Activated CD4-positive, alpha-beta memory T cell treated with anti-CD3 and anti-CD28 coated beads, Interleukin-2, amount 10 ng/mL, durations not matched to agents 7 days and 5 days (primary cell): ENCODE measurements at regions not wholly inside any gene's neighbourhood (a gene's known extent, or its start where the extent isn't known, plus 50 kb on each side); places are given as distances from the start of the nearest gene placed in this dataset.
"Not testable (repeated sequence)": the region's sequence is repeated elsewhere in the genome, so short reads cannot be mapped to it uniquely, and the experiment has no call there.

Experiments used
- CTCF ChIA-PET: fragments of 350-600 bp; sonication (Branson Sonifier 250); formaldehyde crosslinking; loops from one replicate; lab custom pipeline; 2021; ENCODE audit warnings: antibody characterized with exemption, inconsistent platforms; lab: Charles Lee
- POLR2A ChIA-PET: fragments of 350-600 bp; sonication (Branson Sonifier 250); formaldehyde crosslinking; loops from one replicate; lab custom pipeline; 2021; ENCODE audit warnings: antibody characterized with exemption; lab: Charles Lee
- DNase-seq: peaks from one replicate; pipeline ENCODE4 v3.0.0-alpha.2; 2020
- H3K27ac Mint-ChIP-seq: one replicate; pipeline ENCODE4 v1.8.0; 2021; ENCODE audit warnings: mild to moderate bottlenecking, mixed read lengths
- H3K27me3 Mint-ChIP-seq: one replicate; pipeline ENCODE4 v1.8.0; 2021; ENCODE audit warnings: mixed read lengths
- H3K36me3 Mint-ChIP-seq: one replicate; pipeline ENCODE4 v1.8.0; 2021; ENCODE audit warnings: low read depth, mixed read lengths
- H3K4me1 Mint-ChIP-seq: one replicate; pipeline ENCODE4 v1.8.0; 2021; ENCODE audit warnings: mixed read lengths
- H3K4me3 Mint-ChIP-seq: one replicate; pipeline ENCODE4 v1.8.0; 2021; ENCODE audit warnings: mild to moderate bottlenecking, mixed read lengths
- H3K9me3 Mint-ChIP-seq: one replicate; pipeline ENCODE4 v1.8.0; 2021; ENCODE audit warnings: mixed read lengths

DNA sequence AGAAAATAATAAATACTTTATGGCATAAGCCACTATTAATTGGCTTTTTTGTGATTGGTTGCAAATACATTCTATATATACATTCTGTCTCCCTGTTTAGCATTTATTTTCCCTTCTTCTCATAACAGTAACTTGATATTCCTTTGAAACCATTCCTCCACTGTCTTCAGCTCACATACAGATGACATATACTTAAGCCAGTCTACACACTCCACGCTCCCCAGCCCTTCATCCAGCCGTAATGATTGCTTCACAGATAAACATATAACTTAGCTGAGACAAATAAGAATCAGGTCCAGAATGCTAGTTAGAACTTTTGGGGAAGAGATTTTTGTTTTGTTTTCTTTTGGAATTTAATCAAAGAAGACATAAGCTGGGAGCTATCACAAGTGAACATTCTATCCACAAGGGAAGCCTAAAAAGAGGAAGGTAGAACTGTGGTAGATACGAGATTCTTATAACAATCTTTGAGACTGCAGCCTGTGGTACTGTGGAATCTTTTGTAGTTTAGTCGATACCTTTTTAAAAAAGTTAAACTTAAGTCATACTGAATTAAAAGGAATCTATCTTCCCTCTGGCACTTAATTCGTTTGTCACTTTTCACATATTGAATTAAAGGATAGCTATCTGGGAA, 365.1 kb upstream of the PRR16 start:
- Mint-ChIP-seq H3K27me3 (no peaks in the 10 kb centered on the region), H3K9me3 (no peaks in the 10 kb centered on the region), H3K36me3 (no peaks in the 10 kb centered on the region), H3K27ac (no peak overlapping the region), H3K4me3 (no peak overlapping the region), H3K4me1 (no peaks in the 10 kb centered on the region)
- ChIA-PET CTCF (no interaction called here), POLR2A (no interaction called here)
- no peak for DNase-seq

DNA sequence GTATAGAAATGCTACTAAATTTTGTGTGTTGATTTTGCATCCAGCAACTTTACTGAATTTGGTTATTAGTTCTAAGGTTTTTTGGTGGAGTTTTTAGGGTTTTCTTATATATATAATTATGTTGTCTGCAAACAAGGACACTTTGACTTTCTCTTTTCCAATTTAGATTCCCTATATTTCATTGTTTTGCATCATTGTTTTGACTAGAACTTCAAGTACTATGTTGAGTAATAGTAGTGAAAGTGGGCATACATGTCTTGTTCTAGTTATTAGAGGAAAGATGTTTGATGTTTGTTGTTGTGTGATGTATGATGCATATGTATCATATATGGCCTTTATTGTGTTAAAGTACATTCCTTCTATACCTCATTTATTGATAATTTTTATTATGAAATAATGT, 362.3 kb upstream of the PRR16 start:
- H3K4me3 Mint-ChIP-seq, result no peak overlapping the region
- ChIA-PET CTCF (no interaction called here), POLR2A (no interaction called here)
- H3K4me1 Mint-ChIP-seq, result no peaks in the 10 kb centered on the region
- no peaks in the 10 kb centered on the region for H3K27me3 Mint-ChIP-seq
- no peaks in the 10 kb centered on the region for H3K9me3 Mint-ChIP-seq
- no peak for DNase-seq
- H3K36me3 Mint-ChIP-seq, result no peaks in the 10 kb centered on the region
- H3K27ac Mint-ChIP-seq, result no peak overlapping the region

DNA sequence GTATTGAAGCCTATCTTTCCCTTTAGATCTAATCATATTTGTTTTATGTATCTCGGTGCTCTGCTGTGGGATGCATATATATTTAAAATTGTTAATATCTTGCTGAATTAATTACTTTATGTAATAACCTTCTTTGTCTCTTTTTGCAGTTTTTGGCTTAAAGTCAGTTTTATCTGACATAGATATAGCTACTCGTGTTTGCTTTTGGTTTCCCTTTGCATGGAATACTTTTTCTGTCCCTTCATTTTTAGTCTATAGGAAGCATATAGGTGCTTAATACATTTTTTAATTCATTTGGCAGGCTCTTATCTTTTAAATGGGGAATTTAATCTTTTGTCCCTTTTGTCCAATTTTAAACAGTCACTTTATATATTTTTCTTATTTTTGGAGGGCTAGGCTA, 360.6 kb upstream of the PRR16 start:
- H3K9me3 Mint-ChIP-seq, result no peaks in the 10 kb centered on the region
- H3K27ac Mint-ChIP-seq, result no peak overlapping the region
- H3K4me3 Mint-ChIP-seq, result no peak overlapping the region
- ChIA-PET POLR2A (no interaction called here), CTCF (no interaction called here)
- DNase-seq, result no peak
- no peaks in the 10 kb centered on the region for H3K27me3 Mint-ChIP-seq
- no peaks in the 10 kb centered on the region for H3K36me3 Mint-ChIP-seq
- no peaks in the 10 kb centered on the region for H3K4me1 Mint-ChIP-seq

DNA sequence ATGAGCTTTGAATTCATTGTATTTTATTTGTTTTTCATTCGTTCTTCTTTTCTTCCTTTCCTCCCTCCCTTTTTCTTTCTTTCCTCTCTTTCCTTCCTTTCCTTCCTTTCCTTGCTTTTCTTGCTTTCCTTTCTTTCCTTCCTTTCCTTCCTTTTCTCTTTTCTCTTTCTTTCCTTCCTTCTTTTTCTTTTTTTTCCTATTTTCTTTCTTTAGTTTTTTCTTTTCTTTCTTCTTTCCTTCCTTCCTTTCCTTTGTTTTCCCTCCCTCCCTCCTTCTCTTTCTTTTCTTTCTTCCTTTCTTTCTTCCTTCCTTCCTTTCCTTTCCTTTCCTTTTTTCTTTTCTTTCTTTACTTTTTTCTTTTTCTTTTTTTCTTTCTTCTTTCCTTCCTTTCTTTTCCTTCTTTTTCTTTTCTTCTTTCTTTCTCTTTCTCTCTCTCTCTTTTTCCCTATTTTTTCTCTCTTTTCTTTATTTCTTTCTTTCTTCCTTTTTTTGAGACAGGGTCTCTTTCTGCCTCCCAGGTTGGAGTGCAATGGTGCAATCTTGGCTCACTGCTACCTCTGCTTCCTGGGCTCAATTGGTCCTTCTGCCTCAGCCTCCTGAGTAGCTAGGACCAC, 357.1 kb upstream of the PRR16 start:
- Mint-ChIP-seq H3K27ac (no peak overlapping the region), H3K4me3 (no peak overlapping the region), H3K9me3 (peaks cover 5% of the 10 kb centered on the region), H3K4me1 (no peaks in the 10 kb centered on the region), H3K27me3 (no peaks in the 10 kb centered on the region), H3K36me3 (no peaks in the 10 kb centered on the region)
- ChIA-PET CTCF (no interaction called here), POLR2A (no interaction called here)
- DNase-seq, result no peak

DNA sequence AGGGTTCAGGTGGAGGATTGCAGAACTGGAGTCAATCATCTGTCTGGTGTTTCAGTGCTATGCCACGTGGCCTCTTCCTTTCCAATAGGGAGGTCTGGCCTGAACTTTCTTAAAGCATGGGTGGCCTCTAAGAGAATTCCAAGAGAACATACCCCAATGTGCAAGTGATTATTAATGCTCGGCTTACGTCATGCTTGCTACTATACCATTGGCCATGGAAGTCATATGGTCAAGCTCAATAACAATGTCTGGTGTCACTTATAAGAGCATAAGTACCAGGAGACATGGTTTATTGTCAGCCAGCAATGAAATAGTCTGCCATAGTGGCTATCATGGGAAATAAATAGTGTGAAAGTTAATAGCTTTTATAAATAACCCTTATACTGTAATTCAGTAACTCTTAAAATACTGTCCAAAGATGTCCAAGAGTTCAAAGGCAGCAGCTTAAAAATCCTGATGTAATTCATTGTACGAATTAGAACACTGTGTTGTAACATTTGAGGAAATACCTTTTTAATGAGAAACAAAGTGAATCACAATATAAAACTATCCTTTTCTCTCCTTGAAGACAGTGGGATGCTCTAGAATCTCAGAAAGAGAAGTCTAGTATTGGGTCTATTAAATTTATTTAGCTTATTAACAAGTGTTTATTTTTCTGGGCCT, 355.4 kb upstream of the PRR16 start:
- ChIA-PET POLR2A (no interaction called here), CTCF (no interaction called here)
- no peak overlapping the region for H3K4me3 Mint-ChIP-seq
- H3K9me3 Mint-ChIP-seq, result peaks cover 5% of the 10 kb centered on the region
- no peaks in the 10 kb centered on the region for H3K27me3 Mint-ChIP-seq
- no peak overlapping the region for H3K27ac Mint-ChIP-seq
- H3K36me3 Mint-ChIP-seq, result no peaks in the 10 kb centered on the region
- no peak for DNase-seq
- no peaks in the 10 kb centered on the region for H3K4me1 Mint-ChIP-seq

DNA sequence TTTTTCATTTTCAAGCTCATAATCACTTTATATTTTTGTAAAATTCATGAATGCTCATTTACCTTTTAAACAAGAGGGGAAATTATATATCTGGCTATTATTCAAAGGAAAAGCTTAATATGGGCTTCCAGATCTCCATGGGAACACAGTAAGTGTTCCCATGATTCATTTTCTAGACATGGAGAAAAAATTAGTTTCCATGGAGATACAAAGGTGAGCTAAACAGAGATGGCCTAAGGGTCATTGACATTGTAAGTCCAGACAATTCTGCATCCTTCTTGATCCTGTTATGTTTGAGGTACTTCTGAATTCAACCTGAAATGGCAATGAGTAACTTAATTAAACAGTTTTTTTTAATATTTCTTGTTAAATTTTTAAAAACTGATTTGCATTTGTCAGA, 341.4 kb upstream of the PRR16 start:
- DNase-seq, result no peak
- ChIA-PET POLR2A (no interaction called here), CTCF (no interaction called here)
- no peaks in the 10 kb centered on the region for H3K36me3 Mint-ChIP-seq
- H3K4me1 Mint-ChIP-seq, result no peaks in the 10 kb centered on the region
- H3K4me3 Mint-ChIP-seq, result no peak overlapping the region
- H3K27me3 Mint-ChIP-seq, result no peaks in the 10 kb centered on the region
- H3K27ac Mint-ChIP-seq, result no peak overlapping the region
- H3K9me3 Mint-ChIP-seq, result peaks cover 2% of the 10 kb centered on the region

DNA sequence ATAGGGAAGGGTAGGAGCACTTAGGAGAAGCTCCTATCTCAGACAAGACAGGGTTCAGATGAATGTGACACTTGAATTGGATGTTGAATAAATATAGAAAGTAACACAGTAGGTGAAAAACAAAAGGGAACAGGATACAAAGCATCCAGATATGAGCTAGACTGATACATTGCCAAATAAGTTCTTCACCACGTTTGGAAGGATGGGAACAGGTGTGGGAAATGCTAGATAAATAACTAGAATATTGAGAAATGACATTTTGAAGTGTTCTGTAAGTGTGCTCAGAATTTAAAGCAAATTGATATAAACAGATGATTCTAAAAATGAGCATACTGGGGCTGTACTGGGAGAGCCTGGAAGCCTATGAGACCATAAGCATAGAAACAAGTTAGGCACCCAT, 340.1 kb upstream of the PRR16 start:
- POLR2A ChIA-PET, result no interaction called here
- CTCF ChIA-PET, result no interaction called here
- H3K4me1 Mint-ChIP-seq, result no peaks in the 10 kb centered on the region
- H3K27ac Mint-ChIP-seq, result no peak overlapping the region
- no peaks in the 10 kb centered on the region for H3K27me3 Mint-ChIP-seq
- peaks cover 2% of the 10 kb centered on the region for H3K9me3 Mint-ChIP-seq
- no peaks in the 10 kb centered on the region for H3K36me3 Mint-ChIP-seq
- DNase-seq, result no peak
- no peak overlapping the region for H3K4me3 Mint-ChIP-seq

DNA sequence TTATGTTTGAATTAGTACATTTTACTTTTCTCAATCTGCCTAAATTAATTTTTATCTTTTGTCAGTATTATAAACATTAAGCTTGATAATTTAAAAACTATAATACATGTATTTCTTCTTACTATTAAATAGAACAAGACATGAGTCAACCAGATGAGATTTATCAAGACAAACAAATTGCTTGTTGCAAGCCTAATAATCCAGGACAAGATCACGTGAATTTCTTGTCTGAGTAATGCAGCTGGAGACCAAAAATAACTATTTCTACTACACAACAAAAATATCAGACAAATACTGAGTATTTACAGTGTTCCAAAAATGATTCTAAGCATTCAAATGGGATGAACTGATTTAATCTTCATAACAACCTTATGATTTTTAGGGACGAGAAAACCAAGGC, 339.1 kb upstream of the PRR16 start:
- ChIA-PET POLR2A (no interaction called here), CTCF (no interaction called here)
- H3K4me3 Mint-ChIP-seq, result no peak overlapping the region
- H3K36me3 Mint-ChIP-seq, result no peaks in the 10 kb centered on the region
- DNase-seq, result no peak
- peaks cover 2% of the 10 kb centered on the region for H3K9me3 Mint-ChIP-seq
- H3K27me3 Mint-ChIP-seq, result no peaks in the 10 kb centered on the region
- H3K27ac Mint-ChIP-seq, result no peak overlapping the region
- no peaks in the 10 kb centered on the region for H3K4me1 Mint-ChIP-seq

DNA sequence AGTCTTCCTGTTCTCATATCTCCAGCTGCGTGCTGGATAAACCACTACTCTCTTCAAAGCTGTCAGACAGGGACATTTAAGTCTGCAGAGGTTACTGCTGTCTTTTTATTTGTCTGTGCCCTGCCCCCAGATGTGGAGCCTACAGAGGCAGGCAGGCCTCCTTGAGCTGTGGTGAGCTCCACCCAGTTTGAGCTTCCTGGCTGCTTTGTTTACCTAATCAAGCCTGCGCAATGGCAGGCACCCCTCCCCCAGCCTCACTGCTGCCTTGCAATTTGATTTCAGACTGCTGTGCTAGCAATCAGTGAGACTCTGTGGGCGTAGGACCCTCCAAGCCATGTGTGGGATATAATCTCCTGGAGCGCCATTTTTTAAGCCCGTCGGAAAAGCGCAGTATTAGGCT, 331.8 kb upstream of the PRR16 start:
- CTCF ChIA-PET, H3K36me3 Mint-ChIP-seq, H3K27ac Mint-ChIP-seq, H3K27me3 Mint-ChIP-seq, H3K9me3 Mint-ChIP-seq, DNase-seq, POLR2A ChIA-PET, H3K4me1 Mint-ChIP-seq, H3K4me3 Mint-ChIP-seq: not testable (repeated sequence)

DNA sequence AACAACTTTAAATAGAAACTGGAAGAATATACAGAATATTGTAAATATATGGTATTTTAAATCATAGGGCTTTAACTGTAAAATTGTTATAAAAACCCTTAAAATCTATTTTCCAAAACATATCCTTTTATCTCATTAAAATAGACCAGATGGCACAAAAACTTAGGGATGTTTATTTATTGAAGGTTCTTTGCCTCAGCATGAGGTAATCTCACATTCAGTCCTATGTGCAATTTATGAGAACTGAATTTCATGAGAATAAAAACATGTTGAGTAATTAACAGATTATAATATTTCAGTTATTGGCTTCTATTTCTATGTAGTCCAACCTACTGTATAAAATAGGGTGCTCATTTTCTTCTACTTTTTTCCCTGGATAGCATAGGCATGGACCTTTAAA, 329.2 kb upstream of the PRR16 start:
- H3K27ac Mint-ChIP-seq, result no peak overlapping the region
- CTCF ChIA-PET, result no interaction called here
- H3K36me3 Mint-ChIP-seq, result no peaks in the 10 kb centered on the region
- no peaks in the 10 kb centered on the region for H3K4me1 Mint-ChIP-seq
- no peak overlapping the region for H3K4me3 Mint-ChIP-seq
- no peaks in the 10 kb centered on the region for H3K27me3 Mint-ChIP-seq
- POLR2A ChIA-PET, result no interaction called here
- no peak for DNase-seq
- H3K9me3 Mint-ChIP-seq, result peaks cover 7% of the 10 kb centered on the region

DNA sequence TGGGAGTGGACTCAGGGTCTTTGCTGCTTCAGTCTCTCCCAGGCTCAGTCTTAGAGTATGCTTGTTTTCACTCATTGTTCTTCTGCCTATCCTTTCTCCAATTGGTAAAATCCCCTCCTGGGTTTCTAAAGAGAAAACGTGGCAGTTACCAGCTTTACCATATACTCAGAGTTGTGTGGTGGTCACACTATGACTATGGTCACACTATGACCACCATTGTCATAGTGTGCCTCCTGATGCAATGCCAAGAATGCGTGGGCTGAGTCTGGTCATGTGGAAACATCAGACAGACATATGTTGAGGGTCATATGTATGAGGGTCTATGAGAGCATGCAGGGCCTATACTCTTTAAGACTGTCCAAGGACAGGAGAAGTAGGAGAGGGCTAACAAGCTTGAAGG, 326.5 kb upstream of the PRR16 start:
- Mint-ChIP-seq H3K4me1 (no peaks in the 10 kb centered on the region), H3K9me3 (peaks cover 2% of the 10 kb centered on the region), H3K36me3 (no peaks in the 10 kb centered on the region), H3K27ac (no peak overlapping the region), H3K4me3 (no peak overlapping the region), H3K27me3 (no peaks in the 10 kb centered on the region)
- no peak for DNase-seq
- ChIA-PET POLR2A (no interaction called here), CTCF (no interaction called here)

DNA sequence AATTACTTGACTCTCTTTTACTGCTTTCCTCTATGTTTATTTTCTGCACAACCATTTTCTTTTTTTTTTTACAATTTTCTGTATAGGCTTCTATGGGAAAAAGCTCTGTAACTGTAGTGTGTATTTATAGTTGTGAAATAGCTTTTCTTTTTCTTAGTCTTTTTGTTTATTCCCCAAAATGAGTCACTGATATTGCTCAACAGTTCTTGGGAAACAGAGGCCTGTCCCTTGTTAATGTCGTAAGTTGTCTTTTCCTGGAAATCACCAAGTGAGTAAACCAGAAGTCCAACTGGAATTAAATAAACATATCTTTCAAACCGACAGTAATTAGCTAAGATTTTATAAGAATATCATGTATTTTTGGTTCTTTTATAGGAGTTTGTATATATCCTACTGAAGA, 325.1 kb upstream of the PRR16 start:
- H3K4me1 Mint-ChIP-seq, result no peaks in the 10 kb centered on the region
- no peaks in the 10 kb centered on the region for H3K36me3 Mint-ChIP-seq
- ChIA-PET POLR2A (no interaction called here), CTCF (no interaction called here)
- no peak overlapping the region for H3K27ac Mint-ChIP-seq
- no peaks in the 10 kb centered on the region for H3K27me3 Mint-ChIP-seq
- H3K9me3 Mint-ChIP-seq, result peaks cover under 1% of the 10 kb centered on the region
- no peak overlapping the region for H3K4me3 Mint-ChIP-seq
- DNase-seq, result no peak

DNA sequence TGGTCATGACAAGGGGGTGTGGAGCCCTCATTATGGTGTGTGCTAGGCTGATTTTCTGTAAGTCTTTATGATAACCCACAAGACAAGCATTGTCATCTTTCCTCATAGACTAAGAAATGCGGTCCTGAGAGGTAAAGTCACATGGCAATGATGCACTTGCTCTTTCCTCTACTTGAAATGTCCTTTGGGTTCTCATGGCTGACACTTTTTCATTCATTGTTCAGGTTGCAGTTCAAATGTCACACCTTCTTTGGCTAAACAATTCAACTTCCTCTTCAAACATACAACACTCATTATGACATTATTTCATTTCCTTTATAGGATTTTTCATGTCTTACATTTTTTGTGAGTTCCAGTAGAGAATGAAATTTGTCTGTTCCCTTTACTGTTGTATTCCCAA, 323.6 kb upstream of the PRR16 start:
- CTCF ChIA-PET, result no interaction called here
- Mint-ChIP-seq H3K4me3 (no peak overlapping the region), H3K27ac (no peak overlapping the region), H3K4me1 (no peaks in the 10 kb centered on the region), H3K27me3 (no peaks in the 10 kb centered on the region), H3K36me3 (no peaks in the 10 kb centered on the region), H3K9me3 (peaks cover 2% of the 10 kb centered on the region)
- DNase-seq, result no peak
- POLR2A ChIA-PET, result no interaction called here

DNA sequence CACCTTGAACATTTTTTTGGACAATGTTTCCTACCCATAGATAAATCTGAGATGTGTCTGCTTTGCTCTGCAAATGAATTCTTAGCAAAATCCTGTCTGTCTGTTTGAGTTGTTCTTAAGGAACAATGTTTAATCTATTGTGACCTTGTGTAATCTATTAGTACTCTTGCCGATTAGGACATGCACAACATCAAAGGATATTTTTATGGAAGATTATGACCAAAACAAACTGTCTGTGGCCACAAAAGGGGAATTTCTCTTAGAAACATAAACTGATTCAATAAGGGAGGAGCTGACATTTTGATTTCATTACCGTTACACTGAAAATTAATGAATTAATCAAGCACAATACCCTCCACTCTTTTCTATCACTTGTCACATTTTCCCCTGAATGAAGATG, 323.0 kb upstream of the PRR16 start:
- DNase-seq, result no peak
- POLR2A ChIA-PET, result no interaction called here
- no peaks in the 10 kb centered on the region for H3K36me3 Mint-ChIP-seq
- no peak overlapping the region for H3K27ac Mint-ChIP-seq
- no peaks in the 10 kb centered on the region for H3K27me3 Mint-ChIP-seq
- no peaks in the 10 kb centered on the region for H3K4me1 Mint-ChIP-seq
- H3K4me3 Mint-ChIP-seq, result no peak overlapping the region
- CTCF ChIA-PET, result interaction anchor here (0.6 kb wide), 1 partner anchor 1209 kb away, joined by 3 read pairs; no protein-coding TSS in a partner anchor
- H3K9me3 Mint-ChIP-seq, result peaks cover 8% of the 10 kb centered on the region
